ENCODE measurements at regions not wholly inside any gene's neighbourhood (a gene's known extent, or its start where the extent isn't known, plus 50 kb on each side); places are given as distances from the start of the nearest gene placed in this dataset.

DNA sequence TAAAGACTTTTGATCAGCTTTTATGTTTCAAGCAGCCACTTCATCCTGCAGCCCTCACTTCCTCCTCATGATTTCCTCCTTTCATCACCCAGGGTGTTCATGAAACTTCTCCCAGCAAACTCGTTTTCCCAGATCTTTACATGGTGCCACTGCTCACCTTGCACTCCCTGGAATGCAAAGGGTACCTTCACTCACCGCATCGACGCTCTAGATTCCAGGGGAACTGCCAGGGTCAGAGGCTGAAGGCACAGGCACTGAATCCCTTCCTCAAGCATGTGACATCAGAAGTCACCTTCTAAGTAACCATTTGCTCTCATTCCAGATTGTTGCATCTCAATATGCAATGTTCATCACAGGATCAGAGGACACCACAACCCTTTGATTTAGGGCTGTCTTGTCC lies 82.8 kb downstream of the PRKAB2 start:
- Histone ChIP-seq H3K27me3 (ENCODE audit: control insufficient read depth, insufficient read depth, low read length) (peaks cover 6% of the 10 kb centered on the region; the same call in 1 of the 2 replicates), H3K4me3 (ENCODE audit: low read depth in 2 of 2, low read length in 2 of 2) (no peak overlapping the region), H3K36me3 (ENCODE audit: control insufficient read depth, insufficient read depth, low read length) (no peaks in the 10 kb centered on the region), H3K27ac (ENCODE audit: low read length) (no peak overlapping the region), H3K4me1 (ENCODE audit: control insufficient read depth, insufficient read depth, low read length) (no peaks in the 10 kb centered on the region), H3K9me3 (ENCODE audit: control insufficient read depth, insufficient read depth, low read depth, low read length) (no peaks in the 10 kb centered on the region)
- CTCF ChIA-PET = no interaction called here
- intact Hi-C loops (cut with micrococcal nuclease; ENCODE audit: unreplicated experiment) = no loop called here
- no peak for TF ChIP-seq SIN3A (IDR thresholded peaks at IDR 0.05; ENCODE audit: borderline replicate concordance, insufficient read depth, low read depth, low read length)
- TF ChIP-seq TCF7L2 (IDR thresholded peaks at IDR 0.05; ENCODE audit: low read depth, low read length) = no peak
- TF ChIP-seq, protein P1, sequence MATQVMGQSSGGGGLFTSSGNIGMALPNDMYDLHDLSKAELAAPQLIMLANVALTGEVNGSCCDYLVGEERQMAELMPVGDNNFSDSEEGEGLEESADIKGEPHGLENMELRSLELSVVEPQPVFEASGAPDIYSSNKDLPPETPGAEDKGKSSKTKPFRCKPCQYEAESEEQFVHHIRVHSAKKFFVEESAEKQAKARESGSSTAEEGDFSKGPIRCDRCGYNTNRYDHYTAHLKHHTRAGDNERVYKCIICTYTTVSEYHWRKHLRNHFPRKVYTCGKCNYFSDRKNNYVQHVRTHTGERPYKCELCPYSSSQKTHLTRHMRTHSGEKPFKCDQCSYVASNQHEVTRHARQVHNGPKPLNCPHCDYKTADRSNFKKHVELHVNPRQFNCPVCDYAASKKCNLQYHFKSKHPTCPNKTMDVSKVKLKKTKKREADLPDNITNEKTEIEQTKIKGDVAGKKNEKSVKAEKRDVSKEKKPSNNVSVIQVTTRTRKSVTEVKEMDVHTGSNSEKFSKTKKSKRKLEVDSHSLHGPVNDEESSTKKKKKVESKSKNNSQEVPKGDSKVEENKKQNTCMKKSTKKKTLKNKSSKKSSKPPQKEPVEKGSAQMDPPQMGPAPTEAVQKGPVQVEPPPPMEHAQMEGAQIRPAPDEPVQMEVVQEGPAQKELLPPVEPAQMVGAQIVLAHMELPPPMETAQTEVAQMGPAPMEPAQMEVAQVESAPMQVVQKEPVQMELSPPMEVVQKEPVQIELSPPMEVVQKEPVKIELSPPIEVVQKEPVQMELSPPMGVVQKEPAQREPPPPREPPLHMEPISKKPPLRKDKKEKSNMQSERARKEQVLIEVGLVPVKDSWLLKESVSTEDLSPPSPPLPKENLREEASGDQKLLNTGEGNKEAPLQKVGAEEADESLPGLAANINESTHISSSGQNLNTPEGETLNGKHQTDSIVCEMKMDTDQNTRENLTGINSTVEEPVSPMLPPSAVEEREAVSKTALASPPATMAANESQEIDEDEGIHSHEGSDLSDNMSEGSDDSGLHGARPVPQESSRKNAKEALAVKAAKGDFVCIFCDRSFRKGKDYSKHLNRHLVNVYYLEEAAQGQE (IDR thresholded peaks at IDR 0.05; ENCODE audit: insufficient read depth in 1 of 2, low read depth in 2 of 2, low read length in 1 of 2) = no peak
- TF ChIP-seq POLR2AphosphoS5 (IDR thresholded peaks at IDR 0.05; ENCODE audit: low read depth, low read length) = no peak
- TF ChIP-seq, protein P2, sequence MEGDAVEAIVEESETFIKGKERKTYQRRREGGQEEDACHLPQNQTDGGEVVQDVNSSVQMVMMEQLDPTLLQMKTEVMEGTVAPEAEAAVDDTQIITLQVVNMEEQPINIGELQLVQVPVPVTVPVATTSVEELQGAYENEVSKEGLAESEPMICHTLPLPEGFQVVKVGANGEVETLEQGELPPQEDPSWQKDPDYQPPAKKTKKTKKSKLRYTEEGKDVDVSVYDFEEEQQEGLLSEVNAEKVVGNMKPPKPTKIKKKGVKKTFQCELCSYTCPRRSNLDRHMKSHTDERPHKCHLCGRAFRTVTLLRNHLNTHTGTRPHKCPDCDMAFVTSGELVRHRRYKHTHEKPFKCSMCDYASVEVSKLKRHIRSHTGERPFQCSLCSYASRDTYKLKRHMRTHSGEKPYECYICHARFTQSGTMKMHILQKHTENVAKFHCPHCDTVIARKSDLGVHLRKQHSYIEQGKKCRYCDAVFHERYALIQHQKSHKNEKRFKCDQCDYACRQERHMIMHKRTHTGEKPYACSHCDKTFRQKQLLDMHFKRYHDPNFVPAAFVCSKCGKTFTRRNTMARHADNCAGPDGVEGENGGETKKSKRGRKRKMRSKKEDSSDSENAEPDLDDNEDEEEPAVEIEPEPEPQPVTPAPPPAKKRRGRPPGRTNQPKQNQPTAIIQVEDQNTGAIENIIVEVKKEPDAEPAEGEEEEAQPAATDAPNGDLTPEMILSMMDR (IDR thresholded peaks at IDR 0.05) = no peak
- DNase-seq (ENCODE audit: low read depth, low spot score) = no peak
- ATAC-seq = no peak
- POLR2A ChIA-PET = no interaction called here
- BruUV-seq (replicated peaks) = no TSS peak
- in situ Hi-C loops (cut with HindIII; ENCODE audit: low pct_unique_long_range_greater_than_20kb, low sequenced_read_pairs) = no loop called here

DNA sequence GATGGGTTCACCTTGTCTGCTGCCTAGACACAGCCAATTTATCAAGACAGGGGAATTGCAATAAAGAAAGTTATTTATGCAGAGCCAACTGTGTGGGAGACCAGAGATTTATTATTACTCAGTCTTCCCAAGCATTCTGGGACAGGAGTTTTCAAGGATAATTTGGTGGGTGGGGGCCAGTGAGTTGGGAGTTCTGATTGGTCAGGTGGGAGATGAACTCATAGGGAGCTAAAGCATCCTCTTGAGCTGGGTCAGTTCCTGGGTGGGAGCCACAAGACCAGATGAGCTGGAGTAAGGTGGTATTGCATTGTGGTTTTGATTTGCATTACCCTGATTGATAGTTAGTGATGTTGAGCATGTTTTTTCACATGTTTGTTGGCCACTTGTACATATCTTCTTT lies 86.1 kb downstream of the PRKAB2 start:
- no TSS peak for BruUV-seq (replicated peaks)
- no peak for TF ChIP-seq POLR2AphosphoS5 (IDR thresholded peaks at IDR 0.05; ENCODE audit: low read depth, low read length)
- TF ChIP-seq, protein P2 (IDR thresholded peaks at IDR 0.05) = no peak
- TF ChIP-seq SIN3A (IDR thresholded peaks at IDR 0.05; ENCODE audit: borderline replicate concordance, insufficient read depth, low read depth, low read length) = no peak
- TF ChIP-seq, protein P1 (IDR thresholded peaks at IDR 0.05; ENCODE audit: insufficient read depth in 1 of 2, low read depth in 2 of 2, low read length in 1 of 2) = no peak
- no peak for TF ChIP-seq TCF7L2 (IDR thresholded peaks at IDR 0.05; ENCODE audit: low read depth, low read length)
- H3K27ac ChIP-seq (ENCODE audit: low read length) = no peak overlapping the region
- no peaks in the 10 kb centered on the region for H3K4me1 ChIP-seq (ENCODE audit: control insufficient read depth, insufficient read depth, low read length)
- H3K9me3 ChIP-seq (ENCODE audit: control insufficient read depth, insufficient read depth, low read depth, low read length) = no peaks in the 10 kb centered on the region
- H3K36me3 ChIP-seq (ENCODE audit: control insufficient read depth, insufficient read depth, low read length) = no peaks in the 10 kb centered on the region
- ChIA-PET CTCF (no interaction called here), POLR2A (no interaction called here)
- in situ Hi-C loops (cut with HindIII; ENCODE audit: low pct_unique_long_range_greater_than_20kb, low sequenced_read_pairs) (no loop called here), intact Hi-C loops (cut with micrococcal nuclease; ENCODE audit: unreplicated experiment) (no loop called here)
- no peak for ATAC-seq
- peaks cover 6% of the 10 kb centered on the region; the same call in 1 of the 2 replicates for H3K27me3 ChIP-seq (ENCODE audit: control insufficient read depth, insufficient read depth, low read length)
- DNase-seq (ENCODE audit: low read depth, low spot score) = no peak
- H3K4me3 ChIP-seq (ENCODE audit: low read depth in 2 of 2, low read length in 2 of 2) = no peak overlapping the region

Data from Panc1 (cell line).